ENCODE measurements at regions not wholly inside any gene's neighbourhood (a gene's known extent, or its start where the extent isn't known, plus 50 kb on each side); places are given as distances from the start of the nearest gene placed in this dataset.
"Not testable (repeated sequence)": the region's sequence is repeated elsewhere in the genome, so short reads cannot be mapped to it uniquely, and the experiment has no call there.

GRCh38 chr10:10727812-10728211 lies 289.9 kb upstream of the CELF2 start:
- H3K4me2 ChIP-seq: no peak overlapping the region
- no peaks in the 10 kb centered on the region for H3K4me1 ChIP-seq
- no peak overlapping the region for H3K9ac ChIP-seq
- no peak overlapping the region for H3K4me3 ChIP-seq
- no peak for TF ChIP-seq Cebpa-rat (IDR thresholded peaks at IDR 0.05)
- no peaks in the 10 kb centered on the region for H4K20me1 ChIP-seq
- H3K9me3 ChIP-seq: no peaks in the 10 kb centered on the region
- no peaks in the 10 kb centered on the region for H3K36me3 ChIP-seq
- H3K27ac ChIP-seq: no peak overlapping the region
- no peaks in the 10 kb centered on the region for H3K27me3 ChIP-seq

- no peak overlapping the region for H3K27ac ChIP-seq
- no peak overlapping the region for H3K4me2 ChIP-seq
- no peaks in the 10 kb centered on the region for H3K4me1 ChIP-seq
- TF ChIP-seq Cebpa-rat (IDR thresholded peaks at IDR 0.05): no peak
- no peaks in the 10 kb centered on the region for H4K20me1 ChIP-seq
- H3K9ac ChIP-seq: no peak overlapping the region
- H3K36me3 ChIP-seq: no peaks in the 10 kb centered on the region
- H3K4me3 ChIP-seq: no peak overlapping the region
- H3K9me3 ChIP-seq: no peaks in the 10 kb centered on the region
- no peaks in the 10 kb centered on the region for H3K27me3 ChIP-seq
Observed at GRCh38 chr10:10730471-10731043, 287.1 kb upstream of the CELF2 start.

DNA sequence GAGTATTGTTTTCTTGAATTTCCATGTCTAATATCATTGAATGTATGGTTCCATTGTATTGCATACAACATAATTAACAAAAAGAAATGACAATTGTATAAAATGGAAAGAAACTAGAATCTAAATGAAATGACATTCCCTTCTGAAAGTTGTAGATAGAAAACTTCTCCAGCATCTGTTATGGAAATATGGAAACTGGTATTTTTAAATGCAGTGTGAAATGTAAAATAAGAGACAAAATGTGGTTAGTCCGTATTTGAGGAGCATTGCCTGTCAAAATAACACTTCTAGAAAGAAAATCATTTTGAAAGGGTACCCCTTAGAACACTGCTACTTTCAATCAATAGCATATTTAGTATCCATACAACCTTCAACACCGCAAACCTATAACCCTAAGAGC lies 286.3 kb upstream of the CELF2 start:
- Histone ChIP-seq H4K20me1 (no peaks in the 10 kb centered on the region), H3K36me3 (no peaks in the 10 kb centered on the region), H3K9ac (no peak overlapping the region), H3K9me3 (no peaks in the 10 kb centered on the region), H3K4me3 (no peak overlapping the region), H3K4me1 (no peaks in the 10 kb centered on the region), H3K27ac (no peak overlapping the region), H3K27me3 (no peaks in the 10 kb centered on the region), H3K4me2 (no peak overlapping the region)
- no peak for TF ChIP-seq Cebpa-rat (IDR thresholded peaks at IDR 0.05)

- Histone ChIP-seq H4K20me1 (no peaks in the 10 kb centered on the region), H3K4me3 (no peak overlapping the region), H3K9me3 (no peaks in the 10 kb centered on the region), H3K9ac (no peak overlapping the region), H3K36me3 (no peaks in the 10 kb centered on the region), H3K27ac (no peak overlapping the region), H3K27me3 (no peaks in the 10 kb centered on the region), H3K4me2 (no peak overlapping the region), H3K4me1 (no peaks in the 10 kb centered on the region)
- no peak for TF ChIP-seq Cebpa-rat (IDR thresholded peaks at IDR 0.05)
Observed at GRCh38 chr10:10734356-10735064, 283.2 kb upstream of the CELF2 start.

DNA sequence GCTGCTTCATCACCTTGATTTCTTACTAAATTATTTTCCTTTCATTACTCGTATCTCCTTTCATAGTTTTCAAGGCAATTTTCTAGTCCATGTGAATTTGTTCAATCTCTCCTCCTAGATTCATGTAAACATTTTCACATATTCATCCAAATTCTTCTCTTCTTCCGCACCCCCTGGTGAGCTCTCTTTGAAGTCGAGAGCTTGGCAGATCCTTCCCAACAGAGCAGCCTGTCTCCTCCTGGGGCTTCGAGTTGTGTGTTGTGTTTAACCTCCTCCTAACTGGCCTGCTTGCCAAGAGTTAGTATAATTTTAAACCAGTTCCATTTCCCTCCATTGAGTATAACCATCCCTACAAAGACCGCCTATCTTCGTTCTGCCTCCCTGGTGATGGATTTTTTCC lies 272.4 kb upstream of the CELF2 start:
- no peak for TF ChIP-seq Cebpa-rat (IDR thresholded peaks at IDR 0.05)
- no peaks in the 10 kb centered on the region for H3K36me3 ChIP-seq
- H3K4me3 ChIP-seq: no peak overlapping the region
- no peak overlapping the region for H3K4me2 ChIP-seq
- no peaks in the 10 kb centered on the region for H3K27me3 ChIP-seq
- H3K4me1 ChIP-seq: no peaks in the 10 kb centered on the region
- peaks cover 14% of the 10 kb centered on the region for H3K9me3 ChIP-seq
- no peak overlapping the region for H3K27ac ChIP-seq
- no peaks in the 10 kb centered on the region for H4K20me1 ChIP-seq
- H3K9ac ChIP-seq: no peak overlapping the region

DNA sequence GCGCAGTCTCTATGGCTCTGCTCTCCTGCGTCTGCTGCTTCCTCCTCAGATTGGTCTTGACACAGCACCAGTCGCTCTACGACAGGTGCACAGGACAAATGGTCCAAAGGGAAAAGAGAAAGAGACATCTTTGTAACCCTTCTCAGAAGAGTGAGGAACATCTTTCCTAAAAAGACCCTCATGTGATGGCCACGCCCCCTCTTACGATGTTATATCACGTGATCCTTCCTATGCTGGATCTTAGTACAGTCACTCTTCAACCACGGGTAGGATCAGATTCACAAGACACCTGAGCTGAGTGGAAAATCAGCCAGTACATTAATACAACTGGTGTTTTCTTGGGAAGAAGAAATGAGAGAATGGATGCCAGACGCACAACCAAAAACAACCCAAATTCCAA lies 262.2 kb upstream of the CELF2 start:
- no peaks in the 10 kb centered on the region for H4K20me1 ChIP-seq
- no peaks in the 10 kb centered on the region for H3K4me1 ChIP-seq
- no peaks in the 10 kb centered on the region for H3K27me3 ChIP-seq
- H3K4me2 ChIP-seq: no peak overlapping the region
- H3K9me3 ChIP-seq: no peaks in the 10 kb centered on the region
- no peak overlapping the region for H3K27ac ChIP-seq
- no peak overlapping the region for H3K4me3 ChIP-seq
- no peak for TF ChIP-seq Cebpa-rat (IDR thresholded peaks at IDR 0.05)
- no peaks in the 10 kb centered on the region for H3K36me3 ChIP-seq
- H3K9ac ChIP-seq: no peak overlapping the region

GRCh38 chr10:10758306-10758705 lies 259.4 kb upstream of the CELF2 start:
- H4K20me1 ChIP-seq: no peaks in the 10 kb centered on the region
- no peaks in the 10 kb centered on the region for H3K4me1 ChIP-seq
- no peak overlapping the region for H3K27ac ChIP-seq
- H3K4me2 ChIP-seq: no peak overlapping the region
- no peaks in the 10 kb centered on the region for H3K9me3 ChIP-seq
- H3K4me3 ChIP-seq: no peak overlapping the region
- H3K27me3 ChIP-seq: no peaks in the 10 kb centered on the region
- TF ChIP-seq Cebpa-rat (IDR thresholded peaks at IDR 0.05): no peak
- no peak overlapping the region for H3K9ac ChIP-seq
- H3K36me3 ChIP-seq: no peaks in the 10 kb centered on the region

DNA sequence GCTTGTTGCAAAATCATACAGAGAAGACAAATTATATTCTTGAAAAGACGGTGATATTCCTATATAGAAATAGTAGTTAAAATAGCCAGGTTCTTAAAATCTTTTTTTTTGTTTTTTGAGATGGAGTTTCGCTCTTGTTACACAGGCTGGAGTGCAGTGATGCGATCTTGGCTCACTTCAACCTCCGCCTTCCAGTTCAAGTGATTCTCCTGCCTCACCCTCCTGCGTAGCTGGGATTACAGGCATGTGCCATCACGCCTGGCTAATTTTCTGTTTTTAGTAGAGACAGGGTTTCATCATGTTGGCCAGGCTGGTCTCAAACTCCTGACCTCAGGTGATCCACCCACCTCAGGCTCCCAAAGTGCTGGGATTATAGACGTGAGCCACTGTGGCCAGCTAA lies 257.9 kb upstream of the CELF2 start:
- not testable (repeated sequence) for H3K27me3 ChIP-seq, H3K27ac ChIP-seq, H3K9me3 ChIP-seq, H3K4me1 ChIP-seq, H3K9ac ChIP-seq, H3K36me3 ChIP-seq, H3K4me3 ChIP-seq, H3K4me2 ChIP-seq, H4K20me1 ChIP-seq

GRCh38 chr10:10765017-10765416 lies 252.7 kb upstream of the CELF2 start:
- Histone ChIP-seq H3K4me3 (no peak overlapping the region), H3K27ac (no peak overlapping the region), H3K9ac (no peak overlapping the region), H3K36me3 (no peaks in the 10 kb centered on the region), H3K4me1 (no peaks in the 10 kb centered on the region), H4K20me1 (no peaks in the 10 kb centered on the region), H3K4me2 (no peak overlapping the region), H3K9me3 (peaks cover 9% of the 10 kb centered on the region; the same call in 1 of the 2 replicates), H3K27me3 (no peaks in the 10 kb centered on the region)
- no peak for TF ChIP-seq Cebpa-rat (IDR thresholded peaks at IDR 0.05)

DNA sequence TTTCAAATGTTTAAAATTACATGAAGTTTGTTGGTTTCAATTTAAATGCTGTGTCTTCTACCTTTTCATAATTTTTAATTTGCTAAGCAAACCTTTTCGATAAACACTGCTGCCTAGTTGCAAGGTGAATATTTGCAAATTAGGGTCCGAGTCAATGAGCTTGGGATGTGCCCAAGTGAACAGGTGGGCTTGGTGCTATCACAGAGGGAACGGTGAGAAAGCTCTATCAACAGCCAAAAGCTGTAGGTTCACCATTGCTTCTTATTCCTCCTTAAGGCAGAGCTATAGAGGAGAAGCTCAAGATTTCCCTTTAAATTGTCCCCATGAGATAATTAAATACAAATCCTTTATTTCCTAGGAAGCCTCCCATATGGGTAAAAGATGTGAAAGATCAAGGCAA lies 245.3 kb upstream of the CELF2 start:
- Histone ChIP-seq H3K4me2 (no peak overlapping the region), H4K20me1 (no peaks in the 10 kb centered on the region), H3K36me3 (no peaks in the 10 kb centered on the region), H3K9ac (no peak overlapping the region), H3K27me3 (no peaks in the 10 kb centered on the region), H3K4me1 (no peaks in the 10 kb centered on the region), H3K27ac (no peak overlapping the region), H3K9me3 (peaks cover 9% of the 10 kb centered on the region; the same call in 1 of the 2 replicates), H3K4me3 (no peak overlapping the region)
- no peak for TF ChIP-seq Cebpa-rat (IDR thresholded peaks at IDR 0.05)

Data from BLaER1 (cell line).